DMS53 treated with DMSO at 0.1 percent for 48 hours (cell line): ENCODE measurements at regions not wholly inside any gene's neighbourhood (a gene's known extent, or its start where the extent isn't known, plus 50 kb on each side); places are given as distances from the start of the nearest gene placed in this dataset.

Experiments used
- DNase-seq: peaks from one replicate; lab custom pipeline; 2025; ENCODE audit not compliant: unreplicated experiment; lab: John Stamatoyannopoulos, UW

GRCh38 chr2:128797937-128798336, 479.3 kb upstream of the HS6ST1 start:
- DNase-seq = no peak

- DNase-seq = no peak
Measured at GRCh38 chr2:128798502-128799283, 480.0 kb upstream of the HS6ST1 start.

- no peak for DNase-seq
Measured at GRCh38 chr2:128799284-128799552, 480.6 kb upstream of the HS6ST1 start.

- no peak for DNase-seq
Measured at GRCh38 chr2:128799730-128800129, 481.1 kb upstream of the HS6ST1 start.

GRCh38 chr2:128801576-128801975, 482.9 kb upstream of the HS6ST1 start:
- no peak for DNase-seq

- no peak for DNase-seq
Measured at GRCh38 chr2:128803222-128803621, 484.6 kb upstream of the HS6ST1 start.

- no peak for DNase-seq
Measured at GRCh38 chr2:128805237-128805636, 486.6 kb upstream of the HS6ST1 start.

GRCh38 chr2:128805918-128806317, 487.2 kb upstream of the HS6ST1 start:
- no peak for DNase-seq

- DNase-seq = no peak
Measured at GRCh38 chr2:128807317-128807716, 488.6 kb upstream of the HS6ST1 start.

- DNase-seq = no peak
Measured at GRCh38 chr2:128808462-128809258, 490.0 kb upstream of the HS6ST1 start.

GRCh38 chr2:128809259-128809636, 490.6 kb upstream of the HS6ST1 start:
- no peak for DNase-seq

GRCh38 chr2:128809880-128810279, 491.2 kb upstream of the HS6ST1 start:
- no peak for DNase-seq

- DNase-seq = no peak
Measured at GRCh38 chr2:128812183-128812940, 493.7 kb upstream of the HS6ST1 start.

GRCh38 chr2:128813352-128814034, 494.8 kb upstream of the HS6ST1 start:
- no peak for DNase-seq

GRCh38 chr2:128815248-128815647, 496.6 kb upstream of the HS6ST1 start:
- DNase-seq = no peak

- DNase-seq = no peak
Measured at GRCh38 chr2:128817171-128817570, 498.5 kb upstream of the HS6ST1 start.

- DNase-seq = no peak
Measured at GRCh38 chr2:128817813-128818212, 499.1 kb upstream of the HS6ST1 start.

- DNase-seq = no peak
Measured at GRCh38 chr2:128818248-128818647, 499.6 kb upstream of the HS6ST1 start.

GRCh38 chr2:128818704-128819491, 500.2 kb upstream of the HS6ST1 start:
- no peak for DNase-seq

GRCh38 chr2:128820452-128820851, 501.8 kb upstream of the HS6ST1 start:
- no peak for DNase-seq

- no peak for DNase-seq
Measured at GRCh38 chr2:128821010-128821409, 502.3 kb upstream of the HS6ST1 start.
